HTR-8/SVneo (cell line): ENCODE measurements at regions not wholly inside any gene's neighbourhood (a gene's known extent, or its start where the extent isn't known, plus 50 kb on each side); places are given as distances from the start of the nearest gene placed in this dataset.
"Not testable (repeated sequence)": the region's sequence is repeated elsewhere in the genome, so short reads cannot be mapped to it uniquely, and the experiment has no call there.

Experiments used
- DNase-seq: peaks from one replicate; pipeline ENCODE4 v3.0.0; 2011; ENCODE audit warnings: low spot score, mixed read lengths; ENCODE audit not compliant: insufficient read length
- FAIRE-seq: peaks from 2 replicates; lab custom pipeline; 2011; peaks lifted over from hg19 to GRCh38; lab: Jason Lieb, UNC

DNA sequence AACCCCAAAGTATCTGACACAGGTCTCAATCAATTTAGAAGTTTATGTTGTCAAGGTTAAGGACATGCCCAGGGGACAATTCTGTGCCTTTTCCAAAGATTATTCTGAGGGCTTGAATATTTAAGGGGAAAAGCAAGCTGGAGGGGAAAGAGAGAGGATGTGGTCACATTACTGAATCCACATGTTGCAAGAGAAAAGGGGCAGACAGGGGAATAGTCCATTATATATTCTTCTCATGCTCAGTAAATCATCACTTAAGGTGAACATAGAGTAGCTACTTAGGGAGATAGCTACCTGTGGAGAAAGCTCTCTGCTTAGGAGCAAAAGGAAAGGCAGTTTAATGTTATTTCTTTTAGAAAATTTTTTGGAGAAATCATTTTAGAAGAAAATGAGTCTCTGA, 751.6 kb downstream of the SI start:
- FAIRE-seq (no peak), DNase-seq (no peak)

DNA sequence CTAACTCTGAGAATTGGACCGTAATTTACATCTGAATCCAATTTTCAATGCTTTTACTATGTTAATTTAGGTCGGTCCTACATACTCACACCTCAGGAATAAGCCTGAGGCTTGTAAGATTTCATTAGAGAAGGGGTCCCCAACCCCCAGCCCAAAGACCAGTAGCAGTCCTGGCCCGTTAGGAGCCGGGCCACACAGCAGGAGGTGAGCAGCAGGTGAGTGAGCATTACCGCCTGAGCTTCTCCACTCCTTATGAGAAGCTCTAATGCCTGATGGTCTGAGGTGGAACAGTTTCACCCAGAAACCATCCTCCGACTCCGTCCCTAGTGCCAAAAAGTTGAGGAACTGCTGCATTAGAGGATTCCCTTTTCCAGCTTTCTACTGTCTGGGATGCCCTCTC, 757.3 kb downstream of the SI start:
- no peak for FAIRE-seq
- DNase-seq = no peak

- no peak for DNase-seq
- no peak for FAIRE-seq
Measured at GRCh38 chr3:164306042-164306441, 772.3 kb downstream of the SI start.

- DNase-seq (no peak), FAIRE-seq (no peak)
Measured at GRCh38 chr3:164303894-164304293, 774.4 kb downstream of the SI start.

GRCh38 chr3:164302622-164303021, 775.7 kb downstream of the SI start:
- no peak for FAIRE-seq
- DNase-seq = no peak

GRCh38 chr3:164291486-164291885, 786.8 kb downstream of the SI start:
- not testable (repeated sequence) for FAIRE-seq, DNase-seq

DNA sequence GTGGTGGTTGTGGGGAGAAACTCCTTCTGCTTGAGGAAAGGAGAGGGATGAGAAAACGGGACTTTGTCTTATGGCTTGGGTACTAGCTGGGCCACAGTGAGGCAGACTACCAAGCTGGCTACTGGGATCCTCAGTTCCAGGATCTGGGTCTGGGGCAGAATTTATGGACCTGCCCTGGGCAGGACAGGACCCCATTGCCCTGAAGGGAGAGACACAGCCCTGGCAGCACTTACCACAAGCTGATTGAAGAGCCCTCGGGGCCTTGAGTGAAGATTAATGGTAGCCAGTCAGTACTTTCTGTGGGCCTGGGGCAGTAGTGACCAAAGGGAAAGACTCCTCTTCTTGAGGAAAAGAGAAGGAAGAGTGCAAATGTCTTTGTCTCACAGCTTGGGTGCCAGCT, 799.7 kb downstream of the SI start:
- no peak for DNase-seq
- FAIRE-seq = no peak

DNA sequence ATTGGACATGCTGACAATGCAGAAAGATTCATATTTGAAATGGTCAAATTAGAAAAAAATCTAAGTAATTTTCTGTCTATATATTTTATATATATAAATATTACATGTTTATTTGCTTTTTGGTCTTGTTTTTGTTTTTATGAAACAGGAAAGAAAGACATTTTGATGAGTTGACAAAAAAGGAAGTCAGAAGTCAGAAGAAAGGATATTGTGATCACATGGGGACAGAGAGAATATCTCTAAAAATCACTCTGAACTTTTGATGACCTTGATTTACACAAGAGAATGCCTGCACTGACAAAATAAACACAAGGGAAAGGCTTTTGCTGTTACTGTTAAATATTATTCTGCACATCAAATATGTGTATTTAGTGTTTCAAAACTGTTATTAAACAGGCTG, 811.2 kb downstream of the SI start:
- FAIRE-seq (no peak), DNase-seq (no peak)

GRCh38 chr3:164250923-164251322, 827.4 kb downstream of the SI start:
- DNase-seq (no peak), FAIRE-seq (no peak)

DNA sequence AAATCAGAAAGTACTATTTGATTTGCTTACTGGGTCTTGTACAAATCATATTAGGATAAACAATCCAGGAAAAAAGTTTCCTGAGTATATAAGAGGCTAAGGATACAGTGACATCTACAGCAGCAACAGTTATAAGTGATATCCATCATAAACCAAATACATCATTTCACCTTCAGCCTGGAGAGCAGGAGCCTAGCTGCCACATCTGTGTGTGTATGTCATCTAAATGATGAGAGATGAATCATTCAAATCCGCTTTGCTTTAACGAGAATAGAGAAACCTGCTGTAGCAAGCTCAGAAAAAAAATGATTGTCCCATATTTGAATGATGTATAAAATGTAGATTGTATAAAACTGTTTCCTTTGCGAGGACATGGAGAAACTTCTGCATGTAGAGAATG, 841.4 kb downstream of the SI start:
- FAIRE-seq (no peak), DNase-seq (no peak)

GRCh38 chr3:164235289-164236028, 842.8 kb downstream of the SI start:
- no peak for DNase-seq
- FAIRE-seq = no peak

DNA sequence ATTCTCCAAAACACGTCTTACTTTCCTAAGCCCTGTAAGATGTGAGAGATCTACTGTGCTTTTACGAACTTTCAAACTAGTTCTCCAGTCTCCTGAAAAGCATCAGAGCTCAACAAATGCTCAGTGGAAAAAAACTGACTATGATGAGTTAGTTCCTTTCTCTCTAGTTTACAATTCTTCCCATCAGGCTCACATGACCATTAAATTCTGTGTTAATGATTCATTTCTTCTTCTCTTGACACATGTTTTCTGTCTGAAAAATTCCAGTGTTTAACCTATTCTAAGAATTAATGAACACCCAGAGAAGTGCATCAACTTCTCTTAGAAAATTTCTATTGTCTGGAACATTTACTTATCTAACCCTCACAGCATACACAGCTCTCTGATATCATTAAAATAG, 844.3 kb downstream of the SI start:
- no peak for FAIRE-seq
- DNase-seq = no peak

DNA sequence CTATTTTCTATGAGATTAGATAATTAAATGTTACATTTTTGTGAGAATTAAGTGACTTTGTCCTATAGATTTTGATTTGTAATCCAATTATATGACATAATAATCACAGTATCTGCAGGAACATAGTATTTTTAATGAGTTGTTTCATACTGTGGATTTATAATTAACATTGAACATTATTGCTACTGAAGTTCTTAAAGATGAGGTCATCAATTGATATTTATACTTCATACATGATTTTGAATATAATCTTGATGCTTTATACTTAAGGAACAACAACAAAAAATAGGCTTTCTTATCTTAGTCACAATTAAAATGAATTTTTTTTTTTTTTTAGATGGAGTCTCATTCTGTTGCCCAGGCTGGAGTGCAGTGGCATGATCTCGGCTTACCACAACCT, 846.6 kb downstream of the SI start:
- no peak for FAIRE-seq

GRCh38 chr3:164230385-164231094, 847.8 kb downstream of the SI start:
- FAIRE-seq (no peak), DNase-seq (no peak)

More for the DNA sequence above, 846.6 kb downstream of the SI start:
- no peak for DNase-seq

DNA sequence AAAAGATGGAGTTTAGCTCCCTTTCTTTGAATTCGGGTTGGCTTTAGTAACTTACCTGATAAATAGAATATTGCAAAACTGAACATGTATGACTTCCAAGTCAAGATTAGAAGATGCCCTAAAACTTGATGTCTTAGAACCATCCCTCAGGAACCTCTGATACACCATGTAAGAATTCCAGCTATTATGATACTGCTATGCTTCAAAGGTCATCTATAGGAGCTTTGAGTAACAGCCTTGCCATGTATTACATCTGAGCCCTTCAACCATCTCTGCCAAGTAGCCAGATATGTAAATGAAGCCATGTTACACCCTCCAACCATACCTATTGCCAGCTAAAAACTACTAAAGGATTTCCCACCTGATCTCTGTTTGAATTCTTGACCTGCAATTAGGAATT, 854.2 kb downstream of the SI start:
- DNase-seq = no peak
- FAIRE-seq = no peak

- FAIRE-seq = no peak
- DNase-seq = no peak
Measured at GRCh38 chr3:164222197-164222596, 856.1 kb downstream of the SI start.

DNA sequence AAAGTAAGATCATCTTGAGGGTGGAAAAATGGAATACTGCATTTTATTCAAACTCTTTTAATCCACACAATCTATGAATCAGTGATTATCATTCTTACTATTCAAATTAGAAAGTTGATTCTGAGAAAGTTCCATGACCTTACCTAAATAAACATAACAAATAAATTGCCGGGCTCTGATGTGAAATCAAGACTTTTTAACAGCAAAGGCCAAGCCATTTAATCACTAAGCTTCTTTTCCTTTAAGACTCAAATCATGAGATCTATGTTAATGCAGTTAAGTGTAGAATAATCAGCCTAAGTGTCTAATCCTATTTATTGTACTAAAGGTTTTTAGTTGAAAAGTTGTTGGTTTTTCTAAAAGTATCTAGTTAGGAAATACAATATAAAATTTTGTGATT, 857.0 kb downstream of the SI start:
- no peak for FAIRE-seq
- no peak for DNase-seq

GRCh38 chr3:164209363-164209762, 868.9 kb downstream of the SI start:
- FAIRE-seq = no peak
- no peak for DNase-seq

DNA sequence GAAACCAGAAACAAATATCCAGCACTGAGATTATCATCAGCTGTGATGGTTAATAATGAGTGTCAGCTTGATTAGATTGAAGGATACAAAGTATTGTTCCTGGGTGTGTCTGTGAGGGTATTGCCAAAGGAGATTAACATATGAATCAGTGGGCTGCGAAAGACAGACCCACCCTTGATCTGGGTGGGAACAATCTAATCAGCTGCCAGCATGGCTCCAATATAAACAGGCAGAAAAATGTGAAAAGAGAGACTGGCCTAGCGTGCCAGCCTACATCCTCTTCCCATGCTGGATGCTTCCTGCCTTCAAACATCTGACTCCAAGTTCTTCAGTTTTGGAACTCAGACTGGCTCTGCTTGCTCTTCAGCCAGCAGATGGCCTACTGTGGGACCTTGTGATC, 869.5 kb downstream of the SI start:
- FAIRE-seq = no peak
- no peak for DNase-seq

DNA sequence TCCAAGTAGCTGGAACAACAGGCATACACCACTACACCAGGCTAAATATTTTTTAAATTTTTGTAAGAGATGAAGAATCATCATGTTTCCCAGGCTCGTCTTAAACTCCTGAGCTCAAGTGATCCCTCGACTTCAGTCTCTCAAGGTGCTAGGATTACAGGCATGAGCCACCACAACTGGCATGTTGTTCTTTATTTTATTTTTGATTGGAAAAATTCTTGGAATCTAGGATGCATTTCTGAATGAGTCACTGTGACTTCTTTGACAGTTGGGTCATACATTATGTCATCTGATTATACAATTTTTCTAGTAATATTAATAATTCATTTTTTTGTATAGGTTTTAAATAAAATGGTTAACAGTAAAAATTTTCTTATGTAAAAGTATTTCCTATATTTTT, 870.2 kb downstream of the SI start:
- FAIRE-seq = no peak
- peak; percentile 13 for DNase-seq

DNA sequence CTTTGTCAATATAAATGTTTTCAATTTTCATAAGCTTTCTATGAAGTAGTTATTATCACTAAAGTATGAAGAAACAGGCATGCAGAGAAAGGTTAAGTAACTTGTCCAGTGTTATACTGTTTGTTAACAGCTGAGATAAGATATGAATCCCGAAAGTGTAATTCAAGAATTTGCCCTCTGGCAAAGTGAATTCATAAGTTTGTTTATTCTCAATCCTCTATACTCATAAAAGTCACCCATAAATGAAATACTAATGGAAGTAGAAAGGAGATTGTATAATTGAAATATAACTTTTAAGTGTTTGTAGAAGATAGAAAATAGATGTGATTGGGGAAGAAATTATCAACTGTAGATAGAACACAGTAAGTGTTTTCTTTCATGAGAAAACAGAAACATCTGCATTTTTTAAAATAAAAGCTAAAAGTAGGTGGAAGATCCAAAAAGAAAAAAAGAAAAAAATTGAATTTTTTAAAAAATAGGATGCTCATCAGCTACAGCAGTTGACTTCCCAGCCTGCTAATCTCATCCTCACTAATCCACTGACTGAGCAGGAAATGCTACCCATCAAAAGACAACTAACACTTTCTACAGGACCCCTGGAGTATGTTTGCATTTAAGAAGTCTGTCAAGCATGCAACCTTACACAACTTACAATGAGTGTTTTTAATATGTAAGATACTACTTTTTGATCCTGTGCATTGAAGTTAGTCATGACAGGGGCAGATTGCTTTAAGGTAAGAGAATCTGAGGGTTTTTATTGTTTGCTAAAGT, 878.1 kb downstream of the SI start:
- peak; percentile 6 for DNase-seq
- FAIRE-seq = no peak
